Naive thymus-derived CD4-positive, alpha-beta T cell (primary cell): ENCODE measurements at regions not wholly inside any gene's neighbourhood (a gene's known extent, or its start where the extent isn't known, plus 50 kb on each side); places are given as distances from the start of the nearest gene placed in this dataset.
"Not testable (repeated sequence)": the region's sequence is repeated elsewhere in the genome, so short reads cannot be mapped to it uniquely, and the experiment has no call there.

Experiments used
- ATAC-seq: fragments of 150-1000 bp; cut with Tn5 transposase; 2 replicates; pipeline ENCODE4 v1.10.0; 2021; ENCODE audit warnings: mild to moderate bottlenecking, moderate library complexity
- CTCF ChIA-PET: fragments of 350-600 bp; sonication (Branson Sonifier 250); formaldehyde crosslinking; loops from one replicate; lab custom pipeline; 2021; ENCODE audit warnings: antibody characterized with exemption; lab: Charles Lee
- POLR2A ChIA-PET: fragments of 350-600 bp; sonication (Branson Sonifier 250); formaldehyde crosslinking; loops from one replicate; lab custom pipeline; 2021; ENCODE audit warnings: antibody characterized with exemption, inconsistent platforms; lab: Charles Lee
- DNase-seq, 9 donors: peaks; one replicate each; pipeline versions ENCODE4 v3.0.0 to v3.0.0-alpha.2; 2020 to 2022; ENCODE audit warnings: mixed read lengths in 1 of 9
- H3K27ac ChIP-seq: one replicate; pipeline ENCODE4 v1.7.0; 2013; ENCODE audit warnings: mild to moderate bottlenecking, low read depth, low read length, moderate library complexity
- H3K27me3 ChIP-seq, 2 donors: one replicate each; pipeline ENCODE4 v1.7.0; 2013; ENCODE audit warnings: low read length in 2 of 2, mild to moderate bottlenecking in 2 of 2, moderate library complexity in 2 of 2; ENCODE audit not compliant: control insufficient read depth in 2 of 2, insufficient read depth in 2 of 2
- H3K36me3 ChIP-seq, 3 experiments: 1 replicate in 2 of 3; 2 replicates in 1 of 3; pipeline ENCODE4 v1.7.0; 2013; ENCODE audit warnings: low read length in 3 of 3, mild to moderate bottlenecking in 3 of 3, moderate library complexity in 1 of 3; ENCODE audit not compliant: insufficient read depth in 3 of 3, control insufficient read depth in 2 of 3
- H3K4me1 ChIP-seq, 2 donors: one replicate each; pipeline ENCODE4 v1.7.0; 2013; ENCODE audit warnings: low read length in 2 of 2, mild to moderate bottlenecking in 2 of 2, moderate library complexity in 1 of 2; ENCODE audit not compliant: control insufficient read depth in 2 of 2, insufficient read depth in 2 of 2
- H3K4me3 ChIP-seq: 2 replicates; pipeline ENCODE4 v1.7.0; 2013; ENCODE audit warnings: mild to moderate bottlenecking, low read length
- H3K9me3 ChIP-seq, 3 experiments: 1 replicate in 2 of 3; 2 replicates in 1 of 3; pipeline ENCODE4 v1.7.0; 2013; ENCODE audit warnings: low read length in 3 of 3; ENCODE audit not compliant: control insufficient read depth in 2 of 3
- H3K27ac Mint-ChIP-seq, 9 donors: one replicate each; pipeline ENCODE4 v1.8.0; 2020 to 2022; ENCODE audit warnings: mixed read lengths in 9 of 9, mild to moderate bottlenecking in 8 of 9, moderate library complexity in 5 of 9, inconsistent platforms in 2 of 9
- H3K27me3 Mint-ChIP-seq, 5 donors: one replicate each; pipeline ENCODE4 v1.8.0; 2021 to 2022; ENCODE audit warnings: mixed read lengths in 5 of 5, mild to moderate bottlenecking in 1 of 5
- H3K36me3 Mint-ChIP-seq, 5 donors: one replicate each; pipeline ENCODE4 v1.8.0; 2020 to 2022; ENCODE audit warnings: mixed read lengths in 5 of 5, mild to moderate bottlenecking in 3 of 5, inconsistent platforms in 1 of 5
- H3K4me1 Mint-ChIP-seq, 7 donors: one replicate each; pipeline ENCODE4 v1.8.0; 2020 to 2022; ENCODE audit warnings: mixed read lengths in 7 of 7, mild to moderate bottlenecking in 3 of 7, inconsistent platforms in 1 of 7
- H3K4me3 Mint-ChIP-seq, 10 donors: one replicate each; pipeline ENCODE4 v1.8.0; 2020 to 2022; ENCODE audit warnings: mild to moderate bottlenecking in 10 of 10, mixed read lengths in 10 of 10, moderate library complexity in 6 of 10, inconsistent platforms in 2 of 10
- H3K9me3 Mint-ChIP-seq, 11 donors: one replicate each; pipeline ENCODE4 v1.8.0; 2020 to 2022; ENCODE audit warnings: mixed read lengths in 11 of 11, mild to moderate bottlenecking in 4 of 11, inconsistent platforms in 1 of 11, moderate library complexity in 1 of 11
- intact Hi-C, 2 donors: fragments of 100-400 bp; cut with micrococcal nuclease; formaldehyde crosslinking; loops; one replicate each; pipeline ENCODE4 v1.15.1; 2023

DNA sequence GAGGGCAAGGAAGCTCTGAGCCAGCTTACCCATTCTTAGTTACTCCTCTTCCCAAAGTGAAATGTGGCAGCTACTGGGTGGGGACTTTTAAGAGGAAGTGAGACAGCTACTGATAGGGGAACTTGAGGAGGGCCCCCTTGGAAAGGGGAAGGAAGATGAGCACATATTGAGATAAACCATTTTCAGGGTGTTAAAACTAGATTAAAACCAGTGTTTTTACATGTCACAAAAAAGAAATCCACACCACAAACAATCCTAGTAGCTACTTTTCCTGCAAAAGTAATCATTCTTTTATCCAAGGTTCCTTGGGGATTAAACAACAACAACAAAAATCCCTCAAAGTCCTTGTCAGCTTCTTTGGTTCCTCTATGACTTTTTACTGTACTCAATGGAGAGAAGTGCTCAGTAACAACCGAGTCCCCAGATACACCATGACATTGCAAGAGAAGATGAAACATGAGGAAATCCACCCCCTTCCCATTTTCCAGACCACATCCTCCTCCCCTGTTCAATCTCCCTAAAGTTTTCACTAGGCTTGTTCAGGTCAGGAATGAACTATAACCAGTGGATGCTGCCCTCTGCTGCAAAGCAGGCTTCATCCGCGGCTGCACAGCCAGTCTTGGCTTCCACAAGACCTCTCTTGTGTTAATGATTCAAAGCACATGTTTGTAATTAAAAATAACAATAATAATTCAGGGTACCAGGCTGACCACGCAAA lies 113.5 kb upstream of the TMEM164 start:
- DNase-seq (no peak), ATAC-seq (peak; percentile 81)
- Mint-ChIP-seq H3K9me3 (no peaks in the 10 kb centered on the region), H3K4me1 (peaks cover 0 to 1% (median 0%) of the 10 kb centered on the region in 7 donors), H3K27ac (no peak overlapping the region), H3K36me3 (no peaks in the 10 kb centered on the region), H3K27me3 (peaks cover 0 to 4% (median 0%) of the 10 kb centered on the region in 5 donors), H3K4me3 (no peak overlapping the region)
- no peaks in the 10 kb centered on the region for H3K9me3 ChIP-seq
- no peaks in the 10 kb centered on the region for H3K4me1 ChIP-seq
- ChIA-PET POLR2A (no interaction called here), CTCF (interaction anchor here (0.7 to 3.2 kb wide), 2 partner anchors 161 to 176 kb away, joined by 3 to 8 read pairs; no protein-coding TSS in a partner anchor)
- H3K36me3 ChIP-seq, result no peaks in the 10 kb centered on the region
- no peak overlapping the region for H3K4me3 ChIP-seq
- H3K27ac ChIP-seq, result no peak overlapping the region
- no peaks in the 10 kb centered on the region for H3K27me3 ChIP-seq
- intact Hi-C loops, result loop anchor here in 1 of 2 donors (5.0 kb wide), 2 partner anchors 252 to 402 kb away; no protein-coding TSS in a partner anchor

DNA sequence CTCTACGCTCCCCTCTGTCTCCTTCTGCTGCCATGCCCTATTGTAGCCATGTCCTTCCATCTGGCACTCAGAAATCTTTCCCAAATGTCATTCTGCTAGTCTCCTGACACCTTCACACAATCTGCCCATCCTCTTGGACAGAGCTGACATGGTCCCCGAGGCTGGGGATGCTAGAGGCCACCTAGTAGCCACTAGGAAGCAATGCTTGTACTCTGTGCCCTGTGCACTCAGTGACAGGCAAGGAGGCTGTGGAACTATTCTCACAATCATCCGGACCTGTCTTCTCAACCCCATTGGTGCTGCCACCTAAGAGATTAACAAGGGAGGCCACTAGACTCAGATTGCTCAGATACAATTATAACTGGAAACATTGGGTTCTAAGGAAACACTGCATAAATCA lies 112.6 kb upstream of the TMEM164 start:
- ChIA-PET POLR2A (no interaction called here), CTCF (interaction anchor here (0.8 to 1.7 kb wide), 4 partner anchors 10 to 256 kb away, joined by 3 to 14 read pairs (median 7); no protein-coding TSS in a partner anchor)
- ATAC-seq (no peak), DNase-seq (no peak)
- peaks cover 0 to 4% (median 0%) of the 10 kb centered on the region in 5 donors for H3K27me3 Mint-ChIP-seq
- no peak overlapping the region for H3K27ac Mint-ChIP-seq
- H3K4me3 ChIP-seq, result no peak overlapping the region
- no peak overlapping the region for H3K4me3 Mint-ChIP-seq
- no peaks in the 10 kb centered on the region for H3K9me3 Mint-ChIP-seq
- no peaks in the 10 kb centered on the region for H3K36me3 Mint-ChIP-seq
- no peaks in the 10 kb centered on the region for H3K4me1 ChIP-seq
- no peaks in the 10 kb centered on the region for H3K27me3 ChIP-seq
- no peaks in the 10 kb centered on the region for H3K9me3 ChIP-seq
- H3K27ac ChIP-seq, result no peak overlapping the region
- intact Hi-C loops, result no loop called here
- no peaks in the 10 kb centered on the region for H3K36me3 ChIP-seq
- H3K4me1 Mint-ChIP-seq, result peaks cover 0 to 1% (median 0%) of the 10 kb centered on the region in 7 donors

DNA sequence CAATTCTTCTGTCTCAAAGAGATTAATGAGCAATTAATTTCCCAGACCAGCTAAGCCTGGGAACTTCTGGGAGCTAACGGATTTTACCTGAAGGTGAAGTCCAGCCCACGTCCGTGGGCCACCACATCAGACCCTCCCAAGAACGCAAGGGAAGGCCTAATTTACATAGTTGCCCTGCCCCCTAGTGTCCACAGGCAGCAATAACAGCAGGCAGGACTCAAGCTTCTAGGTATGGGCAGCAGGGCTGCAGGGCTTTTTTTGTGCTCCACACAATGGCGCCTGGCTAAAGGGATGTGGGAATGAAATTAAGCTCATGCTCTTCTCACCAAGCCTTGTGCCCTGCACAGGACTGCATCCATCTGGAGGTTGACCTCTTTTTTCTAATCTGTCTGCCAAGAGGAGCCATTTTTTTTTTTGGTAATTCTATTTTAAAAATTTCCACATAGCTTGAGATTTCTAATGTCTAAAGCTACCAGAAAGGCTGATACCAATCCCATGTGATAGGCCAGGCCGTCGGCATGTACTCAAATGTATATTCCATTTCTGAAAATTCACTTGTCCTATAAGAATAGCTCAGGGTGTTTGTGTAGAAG lies 111.9 kb upstream of the TMEM164 start:
- Mint-ChIP-seq H3K36me3 (no peaks in the 10 kb centered on the region), H3K9me3 (no peaks in the 10 kb centered on the region), H3K4me1 (peaks cover 0 to 1% (median 0%) of the 10 kb centered on the region in 7 donors), H3K4me3 (no peak overlapping the region), H3K27ac (no peak overlapping the region), H3K27me3 (peaks cover 0 to 6% (median 0%) of the 10 kb centered on the region in 5 donors)
- Histone ChIP-seq H3K9me3 (no peaks in the 10 kb centered on the region), H3K4me3 (no peak overlapping the region), H3K4me1 (no peaks in the 10 kb centered on the region), H3K27me3 (no peaks in the 10 kb centered on the region), H3K36me3 (no peaks in the 10 kb centered on the region), H3K27ac (no peak overlapping the region)
- DNase-seq (peak in 8 of 9 donors; percentile 11 to 48 (median 40)), ATAC-seq (peak; percentile 74)
- intact Hi-C loops, result loop anchor here in 1 of 2 donors (1.0 kb wide), 2 partner anchors 178 to 406 kb away; no protein-coding TSS in a partner anchor
- CTCF ChIA-PET, result interaction anchor here (0.8 to 1.7 kb wide), 6 partner anchors 11 to 270 kb away, joined by 3 to 14 read pairs (median 4); no protein-coding TSS in a partner anchor
- POLR2A ChIA-PET, result no interaction called here

DNA sequence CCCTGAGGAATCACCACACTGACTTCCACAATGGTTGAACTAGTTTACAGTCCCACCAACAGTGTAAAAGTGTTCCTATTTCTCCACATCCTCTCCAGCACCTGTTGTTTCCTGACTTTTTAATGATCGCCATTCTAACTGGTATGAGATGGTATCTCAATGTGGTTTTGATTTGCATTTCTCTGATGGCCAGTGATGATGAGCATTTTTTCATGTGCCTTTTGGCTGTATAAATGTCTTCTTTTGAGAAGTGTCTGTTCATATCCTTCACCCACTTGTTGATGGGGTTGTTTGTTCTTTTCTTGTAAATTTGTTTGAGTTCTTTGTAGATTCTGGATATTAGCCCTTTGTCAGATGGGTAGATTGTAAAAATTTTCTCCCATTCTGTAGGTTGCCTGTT lies 106.9 kb upstream of the TMEM164 start:
- H3K27ac ChIP-seq, POLR2A ChIA-PET, H3K27ac Mint-ChIP-seq, H3K4me3 Mint-ChIP-seq, CTCF ChIA-PET, H3K4me1 ChIP-seq, intact Hi-C loops, H3K9me3 Mint-ChIP-seq, H3K9me3 ChIP-seq, H3K27me3 Mint-ChIP-seq, H3K27me3 ChIP-seq, ATAC-seq, H3K36me3 Mint-ChIP-seq, H3K36me3 ChIP-seq, H3K4me3 ChIP-seq, H3K4me1 Mint-ChIP-seq, DNase-seq: not testable (repeated sequence)

DNA sequence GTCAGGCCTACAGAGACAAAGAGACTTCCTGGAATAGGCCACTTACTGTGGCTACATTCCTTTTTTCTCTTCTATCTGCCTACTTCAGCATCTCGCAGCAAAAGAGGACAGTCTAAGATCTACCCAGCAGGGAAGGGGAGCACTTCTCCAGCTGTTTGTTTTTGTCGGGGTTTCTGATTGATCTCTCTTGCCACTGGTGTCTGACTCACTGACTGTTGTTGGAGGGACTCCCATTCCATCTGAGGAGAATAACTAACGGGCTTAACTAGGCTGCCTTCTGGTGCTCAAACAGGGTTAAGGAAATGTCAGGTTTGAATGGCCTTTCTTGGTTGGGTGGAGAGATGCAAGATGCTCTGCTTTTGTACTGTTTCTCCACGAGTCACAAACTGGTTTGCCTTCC lies 100.2 kb upstream of the TMEM164 start:
- DNase-seq (no peak), ATAC-seq (no peak)
- intact Hi-C loops, result no loop called here
- no peak overlapping the region for H3K27ac Mint-ChIP-seq
- H3K9me3 Mint-ChIP-seq, result peaks cover 0 to 7% (median 1%) of the 10 kb centered on the region in 11 donors
- H3K9me3 ChIP-seq, result no peaks in the 10 kb centered on the region
- ChIA-PET POLR2A (no interaction called here), CTCF (no interaction called here)
- H3K4me3 ChIP-seq, result no peak overlapping the region
- H3K27ac ChIP-seq, result no peak overlapping the region
- H3K27me3 Mint-ChIP-seq, result peaks cover 0 to 14% (median 8%) of the 10 kb centered on the region in 5 donors
- H3K36me3 ChIP-seq, result no peaks in the 10 kb centered on the region
- H3K4me3 Mint-ChIP-seq, result no peak overlapping the region
- H3K4me1 ChIP-seq, result no peaks in the 10 kb centered on the region
- peaks cover 0 to 6% (median 0%) of the 10 kb centered on the region in 7 donors for H3K4me1 Mint-ChIP-seq
- no peaks in the 10 kb centered on the region for H3K36me3 Mint-ChIP-seq
- H3K27me3 ChIP-seq, result no peaks in the 10 kb centered on the region

DNA sequence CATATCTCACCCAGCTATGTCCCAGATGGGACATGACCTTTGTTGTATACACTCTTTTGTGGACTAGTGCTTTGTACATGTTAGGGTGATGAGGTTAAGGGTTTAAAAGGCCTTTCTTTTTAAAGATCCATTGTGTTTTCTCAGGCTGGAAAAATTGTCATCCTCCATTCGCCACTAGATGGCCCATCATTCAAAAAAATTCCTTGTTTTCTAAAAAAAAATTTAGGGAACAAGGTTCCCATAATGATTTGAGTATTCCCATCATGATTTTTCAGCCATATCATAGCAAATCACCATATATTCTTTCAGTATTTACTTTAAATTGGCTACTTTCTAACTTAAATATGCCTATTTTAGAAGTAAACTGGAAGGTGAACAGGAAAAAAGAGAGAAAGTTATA lies 91.9 kb upstream of the TMEM164 start:
- intact Hi-C loops, result loop anchor here (2.0 to 10.0 kb wide), 3 partner anchors 234 to 501 kb away; no protein-coding TSS in a partner anchor

More for the DNA sequence above, 91.9 kb upstream of the TMEM164 start:
- Histone ChIP-seq H3K36me3 (no peaks in the 10 kb centered on the region), H3K9me3 (no peaks in the 10 kb centered on the region), H3K4me1 (no peaks in the 10 kb centered on the region), H3K4me3 (no peak overlapping the region), H3K27ac (no peak overlapping the region), H3K27me3 (no peaks in the 10 kb centered on the region)
- ChIA-PET CTCF (interaction anchor here (0.6 to 1.0 kb wide), 3 partner anchors 56 to 484 kb away, joined by 3 read pairs; no protein-coding TSS in a partner anchor), POLR2A (no interaction called here)
- H3K27me3 Mint-ChIP-seq, result peaks cover 0 to 9% (median 0%) of the 10 kb centered on the region in 5 donors
- no peaks in the 10 kb centered on the region for H3K36me3 Mint-ChIP-seq
- ATAC-seq (no peak), DNase-seq (no peak)
- no peaks in the 10 kb centered on the region for H3K9me3 Mint-ChIP-seq
- no peak overlapping the region for H3K4me3 Mint-ChIP-seq
- no peaks in the 10 kb centered on the region for H3K4me1 Mint-ChIP-seq
- H3K27ac Mint-ChIP-seq, result no peak overlapping the region
